ENCODE measurements at regions not wholly inside any gene's neighbourhood (a gene's known extent, or its start where the extent isn't known, plus 50 kb on each side); places are given as distances from the start of the nearest gene placed in this dataset.

GRCh38 chr1:182227864-182228547, 163.6 kb downstream of the GLUL start:
- TF ChIP-seq, protein P1, sequence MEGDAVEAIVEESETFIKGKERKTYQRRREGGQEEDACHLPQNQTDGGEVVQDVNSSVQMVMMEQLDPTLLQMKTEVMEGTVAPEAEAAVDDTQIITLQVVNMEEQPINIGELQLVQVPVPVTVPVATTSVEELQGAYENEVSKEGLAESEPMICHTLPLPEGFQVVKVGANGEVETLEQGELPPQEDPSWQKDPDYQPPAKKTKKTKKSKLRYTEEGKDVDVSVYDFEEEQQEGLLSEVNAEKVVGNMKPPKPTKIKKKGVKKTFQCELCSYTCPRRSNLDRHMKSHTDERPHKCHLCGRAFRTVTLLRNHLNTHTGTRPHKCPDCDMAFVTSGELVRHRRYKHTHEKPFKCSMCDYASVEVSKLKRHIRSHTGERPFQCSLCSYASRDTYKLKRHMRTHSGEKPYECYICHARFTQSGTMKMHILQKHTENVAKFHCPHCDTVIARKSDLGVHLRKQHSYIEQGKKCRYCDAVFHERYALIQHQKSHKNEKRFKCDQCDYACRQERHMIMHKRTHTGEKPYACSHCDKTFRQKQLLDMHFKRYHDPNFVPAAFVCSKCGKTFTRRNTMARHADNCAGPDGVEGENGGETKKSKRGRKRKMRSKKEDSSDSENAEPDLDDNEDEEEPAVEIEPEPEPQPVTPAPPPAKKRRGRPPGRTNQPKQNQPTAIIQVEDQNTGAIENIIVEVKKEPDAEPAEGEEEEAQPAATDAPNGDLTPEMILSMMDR (IDR thresholded peaks at IDR 0.05): no peak
- no peak for TF ChIP-seq EZH2 (IDR thresholded peaks at IDR 0.05; ENCODE audit: borderline replicate concordance, insufficient read depth, low read depth, low read length, poor library complexity, severe bottlenecking)

Measured in B cell (primary cell).